HG02840 (cell line): ENCODE measurements at regions not wholly inside any gene's neighbourhood (a gene's known extent, or its start where the extent isn't known, plus 50 kb on each side); places are given as distances from the start of the nearest gene placed in this dataset.

Experiments used
- ATAC-seq: cut with Tn5 transposase; IDR thresholded peaks from one replicate; pipeline ENCODE4 v1.9.1; 2021; ENCODE audit warnings: mild to moderate bottlenecking, moderate library complexity, moderate number of reproducible peaks; ENCODE audit not compliant: unreplicated experiment, low FRiP score

GRCh38 chr11:80194016-80194415 lies 753.2 kb upstream of the TENM4 start:
- ATAC-seq, result no peak

DNA sequence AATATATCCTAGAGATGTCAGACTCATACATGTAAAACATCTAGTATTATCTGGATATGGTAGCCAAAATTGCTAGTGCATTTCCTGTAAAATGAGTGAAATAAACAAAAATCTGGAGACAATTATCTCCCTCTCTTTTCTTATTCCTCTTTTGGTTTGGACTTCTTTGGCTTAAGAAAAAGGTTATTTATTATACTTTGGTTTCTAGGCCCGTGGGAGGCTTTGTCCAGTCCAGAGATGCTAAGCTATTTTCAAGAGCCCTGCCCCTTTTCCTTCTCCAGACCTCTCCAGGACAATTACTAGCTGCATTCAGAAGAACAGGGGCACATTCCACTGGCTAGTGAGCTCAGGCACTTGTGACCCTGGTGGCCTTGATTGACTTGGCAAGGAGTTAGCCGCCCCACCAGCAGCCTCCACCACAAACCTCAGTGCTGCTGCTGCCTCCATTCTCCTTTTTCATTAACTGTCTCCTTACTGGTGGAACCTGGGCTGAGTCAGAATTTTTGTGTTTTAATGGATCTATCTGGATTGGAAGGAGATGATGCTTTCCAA lies 747.3 kb upstream of the TENM4 start:
- no peak for ATAC-seq

GRCh38 chr11:80186692-80187091 lies 745.9 kb upstream of the TENM4 start:
- no peak for ATAC-seq

DNA sequence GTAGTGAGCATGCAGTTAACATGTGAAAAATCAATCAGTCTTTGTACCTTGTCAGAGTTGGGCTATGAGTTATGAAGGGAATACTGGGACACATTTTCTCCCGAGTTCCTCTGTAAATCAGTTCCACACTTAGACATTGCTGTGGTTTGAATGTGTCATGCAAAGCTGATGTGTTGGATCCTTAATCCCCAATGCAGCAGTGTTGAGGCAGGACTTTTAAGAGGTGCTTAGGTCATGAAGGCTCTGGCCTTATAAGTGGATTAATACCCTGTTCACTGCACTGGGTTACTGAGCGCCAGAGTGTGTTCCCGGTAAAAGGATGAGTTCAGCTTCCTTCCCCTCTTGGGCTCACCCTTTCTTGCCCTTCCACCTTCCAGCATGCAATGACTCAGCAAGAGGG lies 742.1 kb upstream of the TENM4 start:
- ATAC-seq, result no peak

- no peak for ATAC-seq
Measured at GRCh38 chr11:80173371-80174136, 732.7 kb upstream of the TENM4 start.

DNA sequence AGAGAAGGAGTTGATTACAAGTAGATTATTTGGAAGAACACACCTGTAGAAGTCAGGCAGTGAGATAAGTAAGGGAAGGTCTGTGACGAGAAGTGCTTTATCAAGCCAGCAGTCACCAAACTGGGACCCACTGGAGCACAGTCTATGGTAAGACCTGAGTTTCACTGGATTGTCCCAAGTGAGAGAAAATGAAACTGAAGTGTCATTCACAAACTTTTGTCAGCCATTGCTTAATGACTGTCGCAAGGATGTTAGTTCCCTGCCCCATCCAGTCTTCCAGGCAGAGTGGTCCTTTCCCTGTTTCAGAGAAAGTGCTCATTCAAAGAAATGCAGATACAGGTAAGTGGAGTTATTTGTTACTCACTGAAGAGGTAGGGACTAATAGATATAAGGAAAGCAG lies 728.0 kb upstream of the TENM4 start:
- ATAC-seq, result no peak

DNA sequence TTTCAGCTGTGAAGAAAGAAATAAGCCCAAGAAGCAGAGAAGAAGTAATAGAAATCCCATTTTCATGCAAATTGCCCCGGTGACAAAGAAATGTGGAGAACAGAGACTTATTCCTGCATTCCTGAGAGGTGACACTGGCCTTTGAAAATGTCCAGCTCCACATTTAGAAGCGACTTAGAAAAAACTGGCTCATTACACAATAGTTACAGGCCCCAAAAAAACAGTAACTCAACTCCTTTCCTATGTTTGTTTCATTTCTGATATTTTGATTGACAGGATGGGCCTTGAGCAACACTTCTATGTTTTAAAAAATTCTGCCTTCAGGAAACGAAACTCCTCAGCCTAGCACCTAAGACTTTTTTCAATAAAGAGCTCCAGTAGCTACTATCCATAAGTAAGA lies 726.9 kb upstream of the TENM4 start:
- ATAC-seq, result no peak

DNA sequence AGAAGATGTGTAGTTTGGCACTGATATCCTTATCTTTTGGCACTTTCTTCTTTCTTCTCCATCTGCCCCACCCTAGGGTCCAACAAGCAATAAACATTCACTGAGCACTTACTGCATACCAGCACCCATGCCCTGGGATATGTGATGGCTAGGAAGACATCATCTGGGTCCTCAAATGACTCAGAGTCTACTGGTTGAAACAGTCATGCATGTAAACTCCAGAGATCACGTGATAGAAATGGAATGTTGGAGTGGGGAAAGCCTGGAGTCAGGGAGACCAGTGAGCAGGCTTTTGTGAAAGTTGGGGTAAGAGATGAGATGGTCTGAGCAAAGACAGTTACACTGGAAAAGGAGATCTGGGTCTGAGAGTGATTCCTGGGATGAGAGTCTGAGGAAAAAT lies 724.9 kb upstream of the TENM4 start:
- no peak for ATAC-seq

DNA sequence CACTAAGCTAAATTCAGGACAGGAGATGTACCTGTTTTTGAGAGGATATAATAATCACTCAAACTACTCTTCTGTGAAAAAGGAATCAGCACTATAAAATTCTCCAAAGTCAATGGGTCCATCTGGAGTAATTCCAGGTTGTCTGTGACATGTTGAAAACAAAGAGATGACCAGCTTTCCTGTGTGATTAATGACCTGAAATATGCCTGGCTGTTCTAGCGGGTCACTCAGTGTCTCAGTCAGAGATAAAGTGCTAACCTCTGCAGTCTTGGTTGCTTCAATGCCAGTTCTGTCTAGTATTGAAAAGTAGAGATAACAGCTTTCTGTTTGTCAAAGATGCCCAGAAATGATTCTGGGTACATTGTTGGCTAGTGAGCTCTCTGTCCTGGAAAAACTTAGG lies 722.6 kb upstream of the TENM4 start:
- ATAC-seq, result no peak

GRCh38 chr11:80163011-80163410 lies 722.2 kb upstream of the TENM4 start:
- no peak for ATAC-seq

DNA sequence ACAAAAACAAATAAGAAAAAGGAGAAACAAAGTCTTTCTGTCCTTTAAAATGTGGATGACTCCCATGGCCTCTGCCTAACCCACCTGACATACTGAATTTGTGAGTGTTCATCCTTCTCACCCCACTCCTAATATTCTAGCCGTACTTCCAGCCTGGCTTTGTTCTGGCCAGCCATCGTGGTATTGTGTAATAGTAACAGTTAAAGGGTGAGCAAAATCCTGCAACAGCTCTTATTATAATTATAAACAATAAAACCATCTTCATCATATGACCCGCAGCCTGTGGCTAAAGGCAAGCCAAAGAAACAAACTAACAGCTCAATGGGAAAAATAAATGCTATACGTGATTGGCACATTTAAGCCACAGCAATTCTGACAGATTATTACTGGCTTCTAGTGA lies 721.6 kb upstream of the TENM4 start:
- no peak for ATAC-seq

DNA sequence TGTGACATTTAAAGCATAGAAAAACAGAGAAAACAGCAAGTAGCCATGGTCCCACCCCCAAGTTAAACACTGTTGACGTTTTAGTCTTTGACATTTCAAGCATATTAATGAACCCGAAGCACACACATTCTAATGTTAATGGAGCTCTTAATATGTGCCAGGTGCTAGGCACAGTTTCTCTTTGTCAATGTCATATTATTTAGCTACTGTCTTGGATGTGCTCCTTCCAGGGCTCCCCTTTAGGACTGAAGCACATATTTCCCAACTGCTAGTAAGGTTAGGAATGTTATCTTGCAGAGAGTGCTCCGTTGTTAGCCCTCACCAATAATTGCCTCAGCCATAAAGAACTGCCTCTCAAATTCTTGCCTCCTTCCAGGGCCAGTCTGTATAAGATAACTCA lies 716.6 kb upstream of the TENM4 start:
- ATAC-seq, result no peak

GRCh38 chr11:80156062-80156461 lies 715.2 kb upstream of the TENM4 start:
- no peak for ATAC-seq

- no peak for ATAC-seq
Measured at GRCh38 chr11:80155412-80156017, 714.7 kb upstream of the TENM4 start.

DNA sequence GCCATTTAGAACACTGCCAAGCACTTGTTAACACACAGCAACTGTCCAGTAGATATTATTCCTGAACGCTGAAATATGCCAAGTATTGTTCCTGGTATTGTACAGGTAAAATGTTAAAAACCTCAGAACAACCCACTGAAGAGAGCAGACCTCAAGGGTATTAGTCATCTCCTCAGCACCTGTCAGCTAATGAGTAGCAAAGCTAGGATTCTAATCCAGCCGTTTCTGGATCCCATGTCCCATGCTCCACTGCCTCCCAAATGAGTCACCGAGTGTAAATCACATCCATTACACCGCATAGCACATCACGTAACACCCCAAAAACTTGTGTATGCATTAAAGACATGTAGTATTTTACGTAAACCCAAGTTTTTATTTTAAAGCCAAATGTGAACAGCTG lies 705.4 kb upstream of the TENM4 start:
- ATAC-seq, result no peak

DNA sequence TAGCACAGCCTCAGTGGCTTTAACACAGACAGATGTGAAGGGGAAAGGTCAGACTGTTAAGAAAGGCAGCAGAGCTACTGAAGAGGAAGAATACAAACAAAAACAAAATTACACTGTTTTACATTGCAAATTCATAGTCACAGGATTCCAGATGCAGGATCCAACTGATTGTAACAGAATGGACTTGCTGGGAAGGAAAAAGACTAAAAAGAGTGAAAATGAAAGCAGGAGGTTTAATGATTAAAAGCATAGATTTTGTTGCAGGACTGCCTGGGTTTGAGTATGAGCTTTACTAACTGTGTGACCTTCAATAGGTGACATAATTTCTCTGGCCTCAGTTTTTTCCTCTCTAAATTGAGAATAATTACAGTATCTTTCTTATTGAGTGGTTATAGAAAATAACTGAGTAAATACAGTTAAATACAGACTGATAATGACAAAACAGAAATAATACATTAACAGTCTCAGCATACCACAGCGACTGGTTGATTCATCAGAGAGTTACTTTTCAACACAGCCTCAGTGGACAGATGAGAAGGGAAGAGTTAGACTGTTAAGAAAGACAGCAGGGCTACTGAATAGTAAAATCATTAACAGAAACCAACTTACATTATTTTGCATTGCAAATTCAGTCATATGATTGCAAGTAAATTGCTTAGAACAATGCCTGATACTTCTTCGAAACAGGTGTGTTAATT lies 704.2 kb upstream of the TENM4 start:
- ATAC-seq, result no peak

GRCh38 chr11:80136991-80137390 lies 696.2 kb upstream of the TENM4 start:
- no peak for ATAC-seq

DNA sequence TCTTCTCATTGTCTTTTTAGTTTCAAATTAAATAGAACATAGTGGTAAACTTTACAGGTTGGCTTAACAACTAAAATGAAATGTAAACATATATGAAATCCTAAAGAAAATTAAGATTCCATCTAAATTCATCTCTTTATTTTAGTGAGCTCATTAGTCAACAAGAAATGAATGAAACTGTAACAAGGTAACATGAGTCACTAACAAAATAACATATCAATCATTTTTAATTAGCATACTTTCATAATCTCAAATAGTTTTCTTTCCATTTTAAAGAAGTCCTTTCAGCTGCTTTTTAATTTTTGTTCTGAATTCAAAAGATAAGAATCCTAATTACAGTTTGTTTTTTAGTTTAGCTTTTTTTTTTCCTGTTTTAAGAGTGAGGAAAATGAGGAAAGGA lies 688.6 kb upstream of the TENM4 start:
- ATAC-seq, result no peak

GRCh38 chr11:80122211-80122610 lies 681.4 kb upstream of the TENM4 start:
- no peak for ATAC-seq

- ATAC-seq, result no peak
Measured at GRCh38 chr11:80118073-80118472, 677.2 kb upstream of the TENM4 start.

DNA sequence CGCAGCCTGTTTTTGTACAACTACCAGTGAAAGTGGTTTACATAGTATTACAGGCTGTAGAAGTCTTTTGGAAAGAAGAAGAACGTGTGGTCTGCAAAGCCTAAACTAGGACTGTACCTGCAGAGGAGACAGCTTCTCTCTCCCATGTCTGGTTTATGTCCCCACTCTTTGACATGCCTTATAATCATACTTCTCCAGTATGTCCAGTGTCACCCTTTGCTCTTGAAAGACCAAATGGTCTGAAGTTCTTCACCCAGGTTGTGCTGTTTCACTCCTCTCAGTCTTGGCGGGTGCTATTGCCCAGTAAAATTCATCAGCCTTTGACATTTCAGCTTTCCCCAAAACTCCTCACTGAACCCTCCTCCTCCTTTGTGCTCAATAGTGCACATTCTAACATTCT lies 676.0 kb upstream of the TENM4 start:
- no peak for ATAC-seq

DNA sequence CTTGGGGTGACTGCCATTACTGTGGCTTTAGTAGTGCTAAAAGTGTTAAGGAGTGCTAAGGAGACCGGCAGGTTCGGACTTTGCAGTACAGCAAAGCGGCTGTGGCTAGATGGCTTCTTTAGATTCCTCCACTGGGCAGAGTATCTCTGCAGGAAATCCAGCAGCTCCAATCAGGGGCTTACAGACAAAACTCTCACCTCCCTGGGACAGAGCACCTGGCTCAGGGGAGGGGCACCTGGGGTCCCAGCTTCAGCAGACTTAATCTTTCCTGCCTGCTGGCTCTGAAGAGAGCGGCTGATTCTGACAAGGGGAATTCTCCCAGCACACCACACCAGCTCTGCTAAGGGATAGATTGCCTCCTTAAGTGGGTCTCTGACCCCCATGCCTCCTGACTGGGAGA lies 668.8 kb upstream of the TENM4 start:
- no peak for ATAC-seq
